ENCODE measurements at regions not wholly inside any gene's neighbourhood (a gene's known extent, or its start where the extent isn't known, plus 50 kb on each side); places are given as distances from the start of the nearest gene placed in this dataset.

- no peaks in the 10 kb centered on the region for H3F3A ChIP-seq (ENCODE audit: insufficient read depth, low read length)
- H3K79me2 ChIP-seq (ENCODE audit: low read length) = no peaks in the 10 kb centered on the region
- no peaks in the 10 kb centered on the region for H3K4me1 ChIP-seq (ENCODE audit: low read length)
- no peaks in the 10 kb centered on the region for H3K36me3 ChIP-seq (replicated peaks; ENCODE audit: insufficient read depth, low read length)
- no peak for TF ChIP-seq EZH2 (optimal IDR thresholded peaks at IDR 0.05; ENCODE audit: low read depth, low read length)
- no peak for TF ChIP-seq EZH2phosphoT487 (IDR thresholded peaks at IDR 0.05; ENCODE audit: low read length)
- TF ChIP-seq CTCF (IDR thresholded peaks at IDR 0.05; ENCODE audit: low read length) = no peak
- no peaks in the 10 kb centered on the region for H3K9me2 ChIP-seq (replicated peaks; ENCODE audit: insufficient read depth, low read length)
- no peak overlapping the region for H3K9ac ChIP-seq (ENCODE audit: low read length)
- H3K9me3 ChIP-seq (replicated peaks; ENCODE audit: insufficient read depth, low read length) = no peaks in the 10 kb centered on the region
- H2AFZ ChIP-seq (ENCODE audit: low read length) = no peak overlapping the region
- no peaks in the 10 kb centered on the region for H3K27me3 ChIP-seq (replicated peaks; ENCODE audit: insufficient read depth, low read length)
- no peak overlapping the region for H3K4me2 ChIP-seq (ENCODE audit: low read depth, low read length)
- no peak overlapping the region for H3K27ac ChIP-seq (ENCODE audit: low read length)
- no peaks in the 10 kb centered on the region for H4K20me1 ChIP-seq (ENCODE audit: insufficient read depth, low read length)
- DNase-seq = no peak
- no peak overlapping the region for H3K4me3 ChIP-seq (ENCODE audit: low read length)
Measured at GRCh38 chr1:232381394-232382100, 248.4 kb downstream of the SIPA1L2 start.

DNA sequence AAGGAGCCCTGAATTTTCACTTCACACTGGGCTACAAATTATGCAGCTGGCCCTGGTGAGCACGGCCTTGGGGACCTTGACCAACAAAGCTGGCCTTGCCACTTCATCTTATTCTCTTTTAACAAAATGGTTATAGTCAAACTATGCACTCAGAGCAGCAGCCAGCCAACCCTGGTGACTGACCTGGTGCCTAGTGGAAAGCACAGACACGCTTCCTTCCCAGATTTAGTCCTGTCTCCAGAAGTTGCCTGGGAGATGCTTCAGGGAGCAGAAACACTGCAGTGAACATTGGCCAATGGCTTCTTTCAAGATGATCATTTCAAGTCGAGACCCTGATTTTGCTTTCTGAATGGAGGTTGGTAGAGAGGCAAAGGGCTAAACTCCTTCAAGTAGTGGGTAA lies 249.3 kb downstream of the SIPA1L2 start:
- Histone ChIP-seq H3K4me3 (ENCODE audit: low read length) (no peak overlapping the region), H3K27me3 (replicated peaks; ENCODE audit: insufficient read depth, low read length) (no peaks in the 10 kb centered on the region), H3K9me2 (replicated peaks; ENCODE audit: insufficient read depth, low read length) (no peaks in the 10 kb centered on the region), H3K9me3 (replicated peaks; ENCODE audit: insufficient read depth, low read length) (no peaks in the 10 kb centered on the region), H2AFZ (ENCODE audit: low read length) (no peak overlapping the region), H4K20me1 (ENCODE audit: insufficient read depth, low read length) (no peaks in the 10 kb centered on the region), H3K4me2 (ENCODE audit: low read depth, low read length) (no peak overlapping the region), H3K4me1 (ENCODE audit: low read length) (no peaks in the 10 kb centered on the region), H3K36me3 (replicated peaks; ENCODE audit: insufficient read depth, low read length) (no peaks in the 10 kb centered on the region), H3F3A (ENCODE audit: insufficient read depth, low read length) (no peaks in the 10 kb centered on the region), H3K27ac (ENCODE audit: low read length) (no peak overlapping the region), H3K79me2 (ENCODE audit: low read length) (no peaks in the 10 kb centered on the region), H3K9ac (ENCODE audit: low read length) (no peak overlapping the region)
- no peak for DNase-seq
- TF ChIP-seq CTCF (IDR thresholded peaks at IDR 0.05; ENCODE audit: low read length) = no peak
- no peak for TF ChIP-seq EZH2 (optimal IDR thresholded peaks at IDR 0.05; ENCODE audit: low read depth, low read length)
- no peak for TF ChIP-seq EZH2phosphoT487 (IDR thresholded peaks at IDR 0.05; ENCODE audit: low read length)

DNA sequence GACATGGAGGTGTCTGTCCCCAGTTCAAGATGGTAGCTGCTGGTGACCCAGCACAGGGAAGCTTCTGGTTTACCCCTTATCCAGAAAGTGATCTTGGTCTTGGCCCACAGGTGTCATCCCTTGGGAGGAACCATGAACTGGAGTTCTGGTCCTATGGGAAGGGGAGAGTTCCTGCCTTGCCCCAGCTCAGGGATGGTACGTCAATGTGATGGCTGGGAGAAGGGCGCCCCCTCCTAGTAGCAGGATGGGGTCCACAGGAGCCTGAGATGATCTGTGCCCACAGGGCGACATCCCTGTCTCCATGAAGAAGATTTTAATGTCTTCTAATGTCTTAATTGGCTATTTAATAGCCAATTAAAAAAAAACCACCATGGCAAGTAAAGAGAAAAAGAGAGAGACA lies 249.8 kb downstream of the SIPA1L2 start:
- H3K27me3 ChIP-seq (replicated peaks; ENCODE audit: insufficient read depth, low read length) = no peaks in the 10 kb centered on the region

More for the DNA sequence above, 249.8 kb downstream of the SIPA1L2 start:
- TF ChIP-seq EZH2 (optimal IDR thresholded peaks at IDR 0.05; ENCODE audit: low read depth, low read length) (no peak), EZH2phosphoT487 (IDR thresholded peaks at IDR 0.05; ENCODE audit: low read length) (no peak), CTCF (IDR thresholded peaks at IDR 0.05; ENCODE audit: low read length) (no peak)
- Histone ChIP-seq H3K4me1 (ENCODE audit: low read length) (no peaks in the 10 kb centered on the region), H3K4me3 (ENCODE audit: low read length) (no peak overlapping the region), H3K9ac (ENCODE audit: low read length) (no peak overlapping the region), H3F3A (ENCODE audit: insufficient read depth, low read length) (no peaks in the 10 kb centered on the region), H4K20me1 (ENCODE audit: insufficient read depth, low read length) (no peaks in the 10 kb centered on the region), H3K27ac (ENCODE audit: low read length) (no peak overlapping the region), H3K36me3 (replicated peaks; ENCODE audit: insufficient read depth, low read length) (no peaks in the 10 kb centered on the region), H2AFZ (ENCODE audit: low read length) (no peak overlapping the region), H3K9me2 (replicated peaks; ENCODE audit: insufficient read depth, low read length) (no peaks in the 10 kb centered on the region), H3K9me3 (replicated peaks; ENCODE audit: insufficient read depth, low read length) (no peaks in the 10 kb centered on the region), H3K79me2 (ENCODE audit: low read length) (no peaks in the 10 kb centered on the region), H3K4me2 (ENCODE audit: low read depth, low read length) (no peak overlapping the region)
- DNase-seq = no peak
